UCSD-AML1 (cell line): ENCODE measurements at regions not wholly inside any gene's neighbourhood (a gene's known extent, or its start where the extent isn't known, plus 50 kb on each side); places are given as distances from the start of the nearest gene placed in this dataset.
A peak's percentile ranks its signal among the peaks of the same experiment; 100 is the strongest.

Source experiments
- DNase-seq: peaks from one replicate; lab custom pipeline; 2025; ENCODE audit not compliant: unreplicated experiment; lab: John Stamatoyannopoulos, UW

GRCh38 chr21:41037936-41038335 lies 130.0 kb upstream of the BACE2 start:
- no peak for DNase-seq

- peak; percentile 22 for DNase-seq
Observed at GRCh38 chr21:41043014-41043413, 124.9 kb upstream of the BACE2 start.

GRCh38 chr21:41045534-41046268 lies 122.3 kb upstream of the BACE2 start:
- no peak for DNase-seq

DNA sequence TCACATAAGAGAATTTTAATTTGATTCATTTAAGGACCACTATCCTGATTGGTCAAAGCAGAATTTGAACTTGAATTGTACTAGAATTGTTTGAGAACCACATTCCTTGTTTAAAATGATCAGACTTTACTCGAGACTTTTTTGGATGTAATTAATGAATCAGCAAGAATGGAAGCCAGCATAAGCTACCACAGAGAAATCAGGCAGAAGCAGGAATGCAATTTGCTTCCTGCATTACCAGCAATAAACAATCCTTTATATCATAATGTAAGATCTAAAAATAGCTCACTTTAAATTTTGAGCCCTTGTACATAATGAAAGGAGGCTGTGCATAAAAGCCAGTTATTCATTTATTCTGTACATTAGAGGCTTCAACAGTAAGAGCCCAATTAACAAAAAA lies 119.8 kb upstream of the BACE2 start:
- no peak for DNase-seq

GRCh38 chr21:41048623-41049022 lies 119.3 kb upstream of the BACE2 start:
- no peak for DNase-seq

GRCh38 chr21:41052820-41053555 lies 115.0 kb upstream of the BACE2 start:
- no peak for DNase-seq

DNA sequence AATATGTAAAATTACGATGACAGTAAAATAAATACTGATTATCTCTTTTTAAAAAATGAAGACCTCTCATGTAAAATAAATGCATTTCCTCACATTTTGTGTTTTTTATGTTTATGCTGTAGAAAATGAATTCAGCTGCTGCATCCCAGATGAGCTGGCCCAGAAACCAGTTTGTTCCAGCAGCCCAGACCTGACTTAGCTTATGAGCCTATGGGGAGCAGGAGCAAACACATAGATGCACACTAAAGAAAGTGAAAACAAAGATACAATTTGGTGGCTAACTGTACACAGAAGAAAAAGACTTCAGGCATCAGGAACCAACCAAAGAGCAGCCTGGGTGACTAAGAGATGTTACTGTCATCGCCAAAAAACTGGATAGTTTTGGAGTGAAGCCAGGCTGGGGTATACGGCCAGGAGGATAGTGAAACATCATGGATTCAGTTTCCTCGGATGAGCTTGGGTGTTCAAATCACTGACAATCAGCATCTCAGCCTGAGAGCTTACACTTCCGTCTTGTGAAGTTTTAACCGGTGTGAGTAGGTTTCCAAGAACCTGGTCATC lies 113.9 kb upstream of the BACE2 start:
- DNase-seq, result no peak

- DNase-seq, result no peak
Observed at GRCh38 chr21:41055266-41055665, 112.7 kb upstream of the BACE2 start.

DNA sequence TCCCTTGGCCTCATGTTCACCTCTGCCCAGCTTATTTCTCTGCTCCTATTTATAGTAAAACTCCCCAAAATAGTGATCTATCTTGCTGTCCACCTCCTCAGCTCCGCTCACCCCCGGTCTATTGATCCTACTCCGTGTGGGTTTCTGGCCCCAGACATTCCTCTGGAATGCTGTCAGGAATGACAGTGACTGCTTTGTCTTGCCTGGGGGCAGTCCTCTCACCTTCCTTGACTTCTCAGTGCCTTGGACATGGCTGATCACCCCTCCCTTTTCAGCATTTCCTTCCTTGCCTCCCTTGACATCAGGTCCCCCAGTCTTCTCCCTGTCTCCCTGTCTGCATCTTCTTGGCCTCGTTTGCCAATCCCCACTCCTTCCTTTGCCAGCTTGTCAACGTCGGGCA lies 108.1 kb upstream of the BACE2 start:
- DNase-seq, result no peak

DNA sequence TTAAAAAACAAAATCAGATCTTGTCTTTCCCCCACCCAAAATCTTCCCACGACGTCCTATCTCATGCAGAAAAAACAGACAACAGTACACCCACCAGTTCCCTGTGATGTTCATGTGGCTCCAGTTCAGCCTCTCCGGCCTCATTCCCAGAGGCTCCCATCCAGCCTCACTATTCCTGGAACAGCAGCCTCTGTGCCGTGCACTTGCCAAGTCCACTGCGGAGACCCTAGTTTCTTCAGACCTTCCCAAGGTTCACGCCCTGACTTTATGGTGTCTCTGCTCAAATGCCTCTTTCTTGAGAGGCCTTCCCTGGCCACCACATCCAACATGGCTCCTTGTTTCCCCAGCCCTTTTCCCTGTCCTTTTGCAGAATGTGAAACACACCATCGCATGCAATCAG lies 106.3 kb upstream of the BACE2 start:
- no peak for DNase-seq

DNA sequence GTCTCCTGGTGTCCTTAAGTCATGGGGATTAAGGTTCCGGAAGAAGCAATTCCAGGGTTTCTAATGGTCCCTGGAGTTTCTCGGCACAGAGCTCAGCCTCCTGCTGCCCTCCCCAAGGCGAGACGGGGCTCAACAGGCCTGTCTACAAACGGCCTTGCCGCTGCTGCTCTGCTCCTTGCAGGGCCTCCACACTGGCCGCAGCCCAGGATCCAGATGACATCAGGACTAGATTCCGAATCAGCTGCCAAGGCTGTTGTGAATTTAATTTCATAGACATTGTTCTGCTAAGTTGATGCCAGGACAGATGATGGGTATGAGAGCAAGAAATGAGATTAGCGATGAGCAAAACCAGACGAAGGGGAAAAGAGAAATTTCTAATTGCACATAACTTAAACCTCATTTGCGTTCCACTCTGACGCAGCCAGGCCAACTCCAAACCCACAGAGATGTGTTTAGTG lies 103.6 kb upstream of the BACE2 start:
- no peak for DNase-seq

DNA sequence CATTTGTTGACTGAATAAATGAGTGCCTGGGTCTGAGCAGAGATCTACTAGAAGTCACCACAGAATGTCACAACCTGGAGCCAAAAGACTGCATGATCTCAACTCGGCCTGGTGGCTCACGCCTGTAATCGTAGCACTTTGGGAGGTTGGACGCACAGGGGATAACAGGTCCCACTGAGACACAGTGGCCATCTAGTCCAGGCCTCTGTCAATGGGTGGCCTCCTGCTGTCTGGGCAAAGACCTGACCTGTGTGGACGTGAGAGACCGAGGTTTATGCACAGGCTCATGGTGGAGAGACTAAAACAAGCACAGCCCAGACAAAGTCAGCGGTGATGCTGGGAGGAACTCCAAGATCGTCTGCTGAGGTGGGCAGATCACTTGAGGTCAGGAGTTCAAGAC lies 103.0 kb upstream of the BACE2 start:
- DNase-seq, result no peak

- no peak for DNase-seq
Observed at GRCh38 chr21:41065539-41065938, 102.4 kb upstream of the BACE2 start.

DNA sequence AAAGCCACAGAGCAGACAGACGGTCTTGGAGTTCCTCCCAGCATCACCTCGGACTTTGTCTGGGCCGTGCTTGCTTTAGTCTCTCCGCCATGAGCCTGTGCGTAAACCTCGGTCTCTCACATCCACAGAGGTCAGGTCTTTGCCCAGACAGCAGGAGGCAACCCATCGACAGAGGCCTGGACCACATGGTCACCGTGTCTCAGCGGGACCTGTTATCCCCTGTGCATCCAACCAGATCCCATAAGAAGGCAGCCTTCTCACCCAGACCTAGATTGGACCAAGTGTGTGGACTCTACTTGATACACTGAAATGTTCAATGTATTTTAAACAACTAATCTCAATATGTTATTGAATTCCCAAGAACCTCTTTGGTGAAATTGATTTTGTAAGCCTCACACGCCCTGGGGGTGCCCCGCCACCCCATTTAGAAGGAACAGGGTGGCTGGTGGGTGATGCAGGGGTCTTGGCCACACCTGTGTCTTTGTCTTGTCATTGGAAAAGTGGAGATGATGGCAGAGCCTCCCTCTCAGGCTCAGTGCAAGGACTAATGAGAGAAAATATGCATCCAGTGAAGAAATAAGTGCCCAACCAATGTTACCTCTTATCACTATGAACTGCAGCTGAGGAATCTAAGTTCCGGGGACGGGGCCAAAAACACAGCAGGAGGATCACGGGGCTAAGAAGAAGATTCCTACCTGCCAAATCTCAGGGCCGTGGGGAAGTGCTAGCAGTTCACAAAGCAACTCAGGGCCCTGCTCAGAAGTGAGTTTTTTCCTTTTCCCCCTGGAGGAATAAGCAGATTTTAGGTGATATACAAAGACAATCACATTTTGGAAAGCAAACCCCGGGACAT lies 101.6 kb upstream of the BACE2 start:
- no peak for DNase-seq

DNA sequence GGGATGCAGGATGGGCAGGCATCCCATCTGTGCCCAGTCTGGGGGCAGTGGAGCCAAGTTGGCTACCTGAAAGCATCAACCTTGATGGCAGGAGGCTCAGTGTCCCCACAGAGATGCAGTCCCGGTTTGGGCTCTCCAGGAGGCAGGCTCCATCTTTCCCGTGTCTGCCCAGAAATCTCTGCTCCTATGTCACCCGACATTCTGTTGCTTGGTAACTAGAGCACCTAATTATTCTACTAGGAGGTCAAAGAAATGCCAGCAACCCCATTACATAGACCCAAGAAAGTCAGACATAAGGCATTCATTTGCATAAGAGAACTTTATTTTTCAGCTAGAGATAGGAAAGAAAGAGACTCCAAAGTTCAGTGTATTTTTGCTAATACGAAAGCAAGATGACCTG lies 100.3 kb upstream of the BACE2 start:
- no peak for DNase-seq

DNA sequence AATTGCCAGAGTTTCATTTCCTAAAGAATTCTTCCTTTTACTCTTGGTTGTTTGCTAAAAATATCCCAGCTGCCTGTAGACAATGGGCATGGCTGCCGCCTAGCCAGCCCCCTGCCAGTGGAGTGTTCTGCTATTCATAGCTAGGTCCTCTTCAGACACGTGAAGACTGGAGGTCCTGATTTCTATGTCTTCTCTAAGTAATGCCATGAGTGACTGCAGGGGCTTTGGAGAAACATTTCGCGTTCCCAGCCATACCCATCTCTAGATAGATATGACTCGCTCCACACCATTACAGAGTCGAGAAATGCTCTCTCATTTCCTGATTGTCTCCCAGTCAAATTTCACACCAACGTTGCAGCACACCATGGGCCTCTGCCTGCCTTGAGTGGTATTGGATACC lies 99.5 kb upstream of the BACE2 start:
- no peak for DNase-seq

DNA sequence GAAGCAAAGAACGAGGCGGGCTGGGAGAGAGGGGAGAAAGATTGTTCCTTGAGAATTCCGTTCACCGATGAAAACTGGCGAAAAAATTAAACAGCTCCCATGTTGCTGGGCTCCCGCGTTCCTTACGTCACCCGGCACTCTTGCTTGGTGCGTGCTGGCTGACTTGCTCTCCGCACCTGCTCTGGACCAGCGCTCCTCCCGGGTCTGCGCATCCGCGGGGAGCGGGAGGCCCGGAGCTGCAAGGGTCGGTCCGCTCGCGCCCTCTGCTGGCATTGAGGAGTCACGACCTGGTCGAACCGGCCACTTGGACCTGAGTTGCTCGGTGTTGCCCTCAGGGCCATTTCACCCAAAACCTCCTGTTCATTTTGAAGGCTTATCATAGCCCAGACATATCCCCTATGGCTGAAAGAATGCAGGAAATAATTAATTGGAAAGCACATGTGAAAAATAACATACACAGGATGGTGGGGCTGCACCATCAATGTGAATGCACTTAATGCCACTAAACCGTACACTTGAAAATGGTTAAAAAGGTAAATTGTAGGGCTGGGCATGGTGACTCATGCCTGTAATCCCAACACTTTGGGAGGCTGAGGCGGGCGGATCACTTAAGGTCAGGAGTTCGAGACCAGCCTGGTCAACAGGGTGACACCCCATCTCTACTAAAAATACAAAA lies 98.9 kb upstream of the BACE2 start:
- peak; percentile 69 for DNase-seq

GRCh38 chr21:41070284-41070683 lies 97.7 kb upstream of the BACE2 start:
- no peak for DNase-seq

DNA sequence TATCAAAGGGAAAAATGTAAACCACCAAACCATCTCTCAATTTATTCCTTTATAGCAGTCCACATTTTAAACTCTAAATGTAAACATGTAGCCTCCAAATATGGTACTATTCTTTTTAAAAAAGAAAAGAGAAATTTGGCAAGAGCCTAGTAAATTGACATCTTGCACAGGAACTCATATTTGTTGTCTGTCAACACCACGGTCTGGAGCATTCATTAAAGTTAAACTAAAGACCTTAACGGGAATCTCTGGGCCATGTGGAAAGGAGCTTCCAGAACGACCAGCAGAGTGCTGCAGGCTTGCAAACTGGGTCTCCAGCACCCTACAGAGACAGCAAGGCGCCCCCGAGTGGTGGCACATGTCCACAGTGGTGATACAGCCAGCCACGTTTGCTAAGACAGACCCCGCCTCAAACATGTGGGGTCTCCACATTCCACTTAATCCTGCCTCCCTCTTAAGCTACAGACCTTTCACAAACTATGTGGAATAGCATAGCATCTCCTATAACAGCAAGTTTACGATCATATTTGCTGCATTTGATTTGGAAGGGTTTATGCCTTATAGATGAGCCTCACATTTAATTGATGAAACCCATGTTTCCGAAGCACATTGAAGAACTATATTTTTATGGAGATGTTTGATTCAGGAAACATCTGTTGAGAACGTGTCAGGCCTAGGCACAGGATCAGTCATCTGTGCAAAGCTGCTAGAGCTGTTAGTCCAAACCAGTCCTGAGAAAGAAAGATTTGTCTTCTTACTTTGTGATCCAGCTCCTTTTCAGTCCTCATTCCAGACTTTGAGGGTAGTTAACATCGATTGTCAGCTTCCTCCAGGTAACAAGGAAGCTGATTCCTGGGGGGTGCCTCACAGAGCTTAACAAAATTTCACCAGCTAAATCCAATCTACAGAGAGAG lies 96.4 kb upstream of the BACE2 start:
- DNase-seq, result peak; percentile 42

- DNase-seq, result no peak
Observed at GRCh38 chr21:41073558-41073957, 94.4 kb upstream of the BACE2 start.
